Neural cell (in vitro differentiated cells): ENCODE measurements at regions not wholly inside any gene's neighbourhood (a gene's known extent, or its start where the extent isn't known, plus 50 kb on each side); places are given as distances from the start of the nearest gene placed in this dataset.

Experiments
- H2AFZ ChIP-seq: fragments of 200-600, 300-800 bp; sonication (generic), shearing (Covaris generic); 2 replicates; pipeline ENCODE4 v1.6.0; 2014; ENCODE audit warnings: low read depth, mild to moderate bottlenecking, antibody characterized with exemption, low read length, moderate library complexity
- H3F3A ChIP-seq: fragments of 200-600 bp; shearing (Covaris generic); 2 replicates; pipeline ENCODE4 v1.6.1; 2016; ENCODE audit warnings: mild to moderate bottlenecking, moderate library complexity, mixed read lengths, antibody characterized with exemption, low read length; ENCODE audit not compliant: insufficient read depth, poor library complexity, severe bottlenecking
- H3K27ac ChIP-seq: fragments of 200-600, 300-800 bp; sonication (generic), shearing (Covaris generic); 2 replicates; pipeline ENCODE4 v1.5.1; 2014; ENCODE audit warnings: mild to moderate bottlenecking, low read length, moderate library complexity
- H3K27me3 ChIP-seq: fragments of 300-800, 200-600 bp; sonication (generic), shearing (Covaris generic); 2 replicates; pipeline ENCODE4 v1.6.0; 2014; ENCODE audit warnings: mild to moderate bottlenecking, low read depth, low read length, moderate library complexity; ENCODE audit not compliant: insufficient read depth
- H3K36me3 ChIP-seq: fragments of 300-800, 200-600 bp; sonication (generic), shearing (Covaris generic); 2 replicates; pipeline ENCODE4 v1.5.1; 2014; ENCODE audit warnings: mild to moderate bottlenecking, antibody characterized with exemption, low read length, moderate library complexity; ENCODE audit not compliant: insufficient read depth
- H3K4me2 ChIP-seq: fragments of 300-800, 200-600 bp; sonication (generic), shearing (Covaris generic); 2 replicates; pipeline ENCODE4 v1.6.0; 2014; ENCODE audit warnings: mild to moderate bottlenecking, low read length
- H3K4me3 ChIP-seq: fragments of 300-800, 200-600 bp; sonication (generic), shearing (Covaris generic); 2 replicates; pipeline ENCODE4 v1.5.1; 2014; ENCODE audit warnings: mild to moderate bottlenecking, low read length, moderate library complexity
- H3K79me2 ChIP-seq: fragments of 200-600 bp; shearing (Covaris generic); replicated peaks from 2 replicates; pipeline ENCODE4 v1.6.0; 2014; ENCODE audit warnings: mild to moderate bottlenecking, low read length, moderate library complexity; ENCODE audit not compliant: insufficient read depth
- H3K9ac ChIP-seq: fragments of 300-800, 200-600 bp; sonication (generic), shearing (Covaris generic); 2 replicates; pipeline ENCODE4 v1.6.1; 2016; ENCODE audit warnings: mild to moderate bottlenecking, low read length, mixed read lengths
- H3K9me2 ChIP-seq: fragments of 200-600 bp; shearing (Covaris generic); 2 replicates; pipeline ENCODE4 v1.6.1; 2016; ENCODE audit warnings: mild to moderate bottlenecking, low read length, mixed read lengths; ENCODE audit not compliant: insufficient read depth
- H3K9me3 ChIP-seq: fragments of 200-600, 300-800 bp; sonication (generic), shearing (Covaris generic); 2 replicates; pipeline ENCODE4 v1.6.1; 2016; ENCODE audit warnings: mild to moderate bottlenecking, mixed run types, low read length, moderate library complexity, mixed read lengths
- H4K20me1 ChIP-seq: fragments of 200-600 bp; shearing (Covaris generic); 2 replicates; pipeline ENCODE4 v1.6.1; 2016; ENCODE audit warnings: mild to moderate bottlenecking, mixed run types; ENCODE audit not compliant: insufficient read depth
- CTCF ChIP-seq: fragments of 450-650 bp; IDR thresholded peaks from 2 replicates; pipeline ENCODE4 v1.5.1; 2014; ENCODE audit warnings: antibody characterized with exemption, mild to moderate bottlenecking, moderate library complexity; ENCODE audit not compliant: poor library complexity, severe bottlenecking
- EP300 ChIP-seq: fragments of 450-650 bp; conservative IDR thresholded peaks from 2 replicates; pipeline ENCODE4 v1.6.1; 2014; ENCODE audit warnings: antibody characterized with exemption, mild to moderate bottlenecking, moderate library complexity; ENCODE audit not compliant: poor library complexity, severe bottlenecking
- EZH2 ChIP-seq: fragments of 200-600, 300-800 bp; shearing (Covaris generic), sonication (generic); IDR thresholded peaks from 2 replicates; pipeline ENCODE4 v1.6.1; 2014; ENCODE audit warnings: antibody characterized with exemption, low read length, borderline replicate concordance, mild to moderate bottlenecking; ENCODE audit not compliant: insufficient read depth, poor library complexity, severe bottlenecking
- MXI1 ChIP-seq: fragments of 450-650 bp; conservative IDR thresholded peaks from 2 replicates; pipeline ENCODE4 v1.6.1; 2014; ENCODE audit warnings: antibody characterized with exemption, mild to moderate bottlenecking; ENCODE audit not compliant: poor library complexity, severe bottlenecking
- POLR2AphosphoS5 ChIP-seq: IDR thresholded peaks from 2 replicates; pipeline ENCODE4 v1.6.1; 2012
- RAD21 ChIP-seq: fragments of 450-650 bp; conservative IDR thresholded peaks from 2 replicates; pipeline ENCODE4 v1.6.1; 2014; ENCODE audit warnings: antibody characterized with exemption, mild to moderate bottlenecking, moderate library complexity
- REST ChIP-seq: IDR thresholded peaks from 2 replicates; pipeline ENCODE4 v1.6.1; 2012; ENCODE audit warnings: borderline replicate concordance
- SMC3 ChIP-seq: fragments of 450-650 bp; conservative IDR thresholded peaks from 2 replicates; pipeline ENCODE4 v1.6.1; 2014; ENCODE audit warnings: antibody characterized with exemption, mild to moderate bottlenecking, moderate library complexity; ENCODE audit not compliant: poor library complexity
- TAF1 ChIP-seq: IDR thresholded peaks from 2 replicates; pipeline ENCODE4 v1.6.1; 2012; ENCODE audit warnings: low read depth

GRCh38 chr5:67393211-67393610, 196.6 kb upstream of the CD180 start:
- Histone ChIP-seq H3K79me2 (no peaks in the 10 kb centered on the region), H3K9me3 (no peaks in the 10 kb centered on the region), H3K27ac (no peak overlapping the region), H3K36me3 (no peaks in the 10 kb centered on the region), H3K4me2 (no peak overlapping the region), H3K27me3 (no peaks in the 10 kb centered on the region), H4K20me1 (no peaks in the 10 kb centered on the region), H2AFZ (no peak overlapping the region), H3K9ac (no peak overlapping the region), H3F3A (no peaks in the 10 kb centered on the region), H3K4me3 (no peak overlapping the region), H3K9me2 (no peaks in the 10 kb centered on the region)
- TF ChIP-seq MXI1 (no peak), TAF1 (no peak), EP300 (no peak), EZH2 (no peak), CTCF (no peak), POLR2AphosphoS5 (no peak)

GRCh38 chr5:67390935-67391334, 194.3 kb upstream of the CD180 start:
- no peaks in the 10 kb centered on the region for H3K27me3 ChIP-seq
- no peak overlapping the region for H3K9ac ChIP-seq
- no peaks in the 10 kb centered on the region for H4K20me1 ChIP-seq
- TF ChIP-seq MXI1 = no peak
- TF ChIP-seq POLR2AphosphoS5 = no peak
- TF ChIP-seq EP300 = no peak
- TF ChIP-seq CTCF = no peak
- no peak for TF ChIP-seq SMC3
- TF ChIP-seq TAF1 = no peak
- TF ChIP-seq RAD21 = no peak
- TF ChIP-seq REST = no peak
- no peak for TF ChIP-seq EZH2
- no peak overlapping the region for H2AFZ ChIP-seq
- H3K4me2 ChIP-seq = no peak overlapping the region
- no peaks in the 10 kb centered on the region for H3K9me3 ChIP-seq
- H3K27ac ChIP-seq = no peak overlapping the region
- no peaks in the 10 kb centered on the region for H3K79me2 ChIP-seq
- H3K9me2 ChIP-seq = no peaks in the 10 kb centered on the region
- no peaks in the 10 kb centered on the region for H3K36me3 ChIP-seq
- no peaks in the 10 kb centered on the region for H3F3A ChIP-seq
- H3K4me3 ChIP-seq = no peak overlapping the region
